HL-60 (cell line): ENCODE measurements at regions not wholly inside any gene's neighbourhood (a gene's known extent, or its start where the extent isn't known, plus 50 kb on each side); places are given as distances from the start of the nearest gene placed in this dataset.

Experiments used
- CTCF ChIP-seq: IDR thresholded peaks from one replicate; pipeline ENCODE4 v1.5.1; 2011; ENCODE audit warnings: low read length, control low read depth, inconsistent platforms; ENCODE audit not compliant: insufficient read depth
- GABPA ChIP-seq: IDR thresholded peaks from 2 replicates; pipeline ENCODE4 v1.6.1; 2012; ENCODE audit warnings: low read depth
- POLR2AphosphoS5 ChIP-seq: IDR thresholded peaks from 2 replicates; pipeline ENCODE4 v1.6.1; 2012; ENCODE audit warnings: low read depth
- REST ChIP-seq: IDR thresholded peaks from 2 replicates; pipeline ENCODE4 v1.6.1; 2012; ENCODE audit warnings: low read depth; ENCODE audit not compliant: insufficient replicate concordance
- SPI1 ChIP-seq: IDR thresholded peaks from 2 replicates; pipeline ENCODE4 v1.6.1; 2012; ENCODE audit warnings: low read depth, mild to moderate bottlenecking, borderline replicate concordance

- no peak for TF ChIP-seq POLR2AphosphoS5
- no peak for TF ChIP-seq CTCF
- no peak for TF ChIP-seq REST
- no peak for TF ChIP-seq GABPA
- TF ChIP-seq SPI1, result no peak
Observed at GRCh38 chr1:29579821-29580425, 343.6 kb downstream of the PTPRU start.
